Stimulated activated CD8-positive, alpha-beta memory T cell treated with anti-CD3 and anti-CD28 coated beads, Interleukin-15, amount 100 ng/mL, for 4 hours (primary cell): ENCODE measurements at regions not wholly inside any gene's neighbourhood (a gene's known extent, or its start where the extent isn't known, plus 50 kb on each side); places are given as distances from the start of the nearest gene placed in this dataset.

Experiments
- DNase-seq, 2 donors: peaks; one replicate each; pipeline ENCODE4 v3.0.0-alpha.2; 2020; ENCODE audit warnings: low read depth in 2 of 2

- DNase-seq = no peak
Measured at GRCh38 chr15:85307687-85308045, 72.7 kb upstream of the AKAP13 start.

GRCh38 chr15:85311647-85312046 lies 68.8 kb upstream of the AKAP13 start:
- no peak for DNase-seq

- DNase-seq = no peak
Measured at GRCh38 chr15:85312486-85312885, 67.9 kb upstream of the AKAP13 start.

GRCh38 chr15:85312929-85313331 lies 67.5 kb upstream of the AKAP13 start:
- DNase-seq = no peak

- no peak for DNase-seq
Measured at GRCh38 chr15:85313339-85313738, 67.1 kb upstream of the AKAP13 start.

GRCh38 chr15:85314146-85314545 lies 66.3 kb upstream of the AKAP13 start:
- no peak for DNase-seq

GRCh38 chr15:85314633-85315032 lies 65.8 kb upstream of the AKAP13 start:
- no peak for DNase-seq

- no peak for DNase-seq
Measured at GRCh38 chr15:85316244-85316934, 64.0 kb upstream of the AKAP13 start.

GRCh38 chr15:85318048-85318731 lies 62.2 kb upstream of the AKAP13 start:
- no peak for DNase-seq

GRCh38 chr15:85318732-85319076 lies 61.7 kb upstream of the AKAP13 start:
- no peak for DNase-seq

GRCh38 chr15:85324202-85324601 lies 56.2 kb upstream of the AKAP13 start:
- no peak for DNase-seq

- no peak for DNase-seq
Measured at GRCh38 chr15:85325834-85326233, 54.6 kb upstream of the AKAP13 start.

GRCh38 chr15:85326291-85326690 lies 54.1 kb upstream of the AKAP13 start:
- DNase-seq = no peak

GRCh38 chr15:85327820-85328219 lies 52.6 kb upstream of the AKAP13 start:
- no peak for DNase-seq

GRCh38 chr15:85329561-85330422 lies 50.6 kb upstream of the AKAP13 start:
- no peak for DNase-seq
